CD4-positive, alpha-beta T cell treated with Interleukin-15 for 1 hour (primary cell): ENCODE measurements at regions not wholly inside any gene's neighbourhood (a gene's known extent, or its start where the extent isn't known, plus 50 kb on each side); places are given as distances from the start of the nearest gene placed in this dataset.
"Not testable (repeated sequence)": the region's sequence is repeated elsewhere in the genome, so short reads cannot be mapped to it uniquely, and the experiment has no call there.

Experiments
- DNase-seq: peaks from one replicate; pipeline ENCODE4 v3.0.0-alpha.2; 2020

DNA sequence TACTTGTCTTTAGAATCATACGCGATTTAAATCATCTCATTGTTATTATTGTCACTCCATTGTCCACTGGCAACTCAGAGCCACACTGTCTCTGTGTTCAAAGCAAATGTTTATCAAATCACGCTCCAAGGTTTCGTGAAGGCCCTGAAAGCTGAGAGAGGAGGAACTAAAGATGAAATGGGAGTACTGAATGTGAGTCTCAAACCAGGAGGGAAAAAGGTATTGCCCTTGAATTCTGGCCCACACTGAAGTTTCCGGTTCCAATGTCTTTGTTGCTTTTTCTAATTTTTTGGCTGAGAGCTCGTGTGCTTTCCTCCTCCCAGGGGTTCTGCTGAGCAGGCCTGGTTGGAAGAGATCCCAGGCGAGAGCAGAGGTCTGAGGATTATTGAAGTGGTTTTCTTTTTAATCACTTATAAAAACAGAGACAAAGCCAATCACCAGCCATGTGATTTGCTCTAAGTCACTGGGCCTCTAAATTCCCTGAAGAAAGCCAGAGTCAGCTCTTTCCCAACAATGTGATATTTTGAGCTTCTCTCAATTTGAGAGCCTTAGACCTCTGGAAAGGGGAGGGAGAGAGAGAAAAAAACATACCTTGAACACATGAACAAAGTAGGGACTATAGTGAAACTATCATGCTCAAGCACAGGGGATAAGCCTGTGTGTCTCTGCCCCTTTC lies 420.8 kb upstream of the GRAMD2B start:
- DNase-seq = no peak

DNA sequence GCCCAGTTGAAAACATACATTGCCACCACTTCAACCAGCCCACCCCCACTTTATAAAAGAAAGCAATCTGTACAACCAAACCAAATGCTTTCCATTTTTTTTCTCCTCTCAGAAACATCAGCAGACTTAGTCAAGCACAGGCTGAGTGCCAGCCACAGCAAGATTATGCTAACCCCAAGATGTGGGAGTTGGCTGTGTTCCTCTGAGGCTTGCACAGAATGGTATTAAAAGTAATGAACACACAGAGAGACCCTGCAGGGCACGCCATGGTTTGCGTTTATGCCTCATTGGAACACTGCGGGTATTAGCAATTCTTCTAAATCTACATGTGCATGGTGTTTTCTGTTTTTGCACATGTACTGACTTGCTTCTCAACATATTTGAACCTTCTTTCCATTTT lies 419.9 kb upstream of the GRAMD2B start:
- no peak for DNase-seq

DNA sequence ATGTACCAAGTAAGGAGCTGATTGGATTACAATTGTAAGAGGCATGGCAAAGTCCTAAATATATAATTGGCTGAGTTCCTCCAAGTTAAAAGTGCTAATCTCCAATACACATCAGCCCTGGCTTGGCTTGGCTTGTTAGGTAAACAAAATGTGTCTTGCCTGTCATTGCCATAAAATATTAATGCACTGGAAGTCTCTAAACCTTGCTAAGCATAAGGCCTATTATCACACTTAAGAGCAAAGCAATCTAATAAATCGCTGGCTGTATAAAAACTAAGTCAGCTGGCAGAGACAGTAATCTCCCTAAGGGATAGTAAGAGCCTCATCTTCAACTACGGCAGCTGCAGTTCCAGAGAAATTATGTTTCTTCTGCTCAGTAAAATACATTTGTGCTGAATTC lies 418.6 kb upstream of the GRAMD2B start:
- no peak for DNase-seq

DNA sequence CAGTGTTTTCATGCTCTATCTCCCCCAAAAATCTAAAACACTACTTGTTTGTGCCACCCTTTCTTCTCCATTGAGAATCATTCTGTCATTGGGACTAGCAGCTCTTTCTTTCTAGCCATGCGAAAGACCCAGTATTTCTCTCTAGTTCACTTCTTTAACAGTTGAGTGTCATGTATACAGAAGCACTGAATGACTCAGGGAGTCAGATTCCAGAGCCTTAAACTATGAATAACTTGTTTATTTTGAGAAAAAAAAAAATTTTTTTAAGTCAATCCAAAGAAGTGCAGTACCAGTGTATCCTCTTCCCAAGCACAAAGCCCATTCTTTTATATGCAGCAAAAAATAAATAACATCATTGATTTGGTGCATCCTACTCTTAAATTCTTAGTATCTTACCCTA lies 415.4 kb upstream of the GRAMD2B start:
- no peak for DNase-seq

GRCh38 chr5:126009566-126009965 lies 413.6 kb upstream of the GRAMD2B start:
- no peak for DNase-seq

- not testable (repeated sequence) for DNase-seq
Measured at GRCh38 chr5:126011526-126011925, 411.7 kb upstream of the GRAMD2B start.

GRCh38 chr5:126014676-126015075 lies 408.5 kb upstream of the GRAMD2B start:
- DNase-seq = no peak

- no peak for DNase-seq
Measured at GRCh38 chr5:126015235-126016181, 407.7 kb upstream of the GRAMD2B start.

GRCh38 chr5:126016256-126016655 lies 407.0 kb upstream of the GRAMD2B start:
- no peak for DNase-seq

GRCh38 chr5:126017096-126017495 lies 406.1 kb upstream of the GRAMD2B start:
- no peak for DNase-seq

- no peak for DNase-seq
Measured at GRCh38 chr5:126020770-126021169, 402.4 kb upstream of the GRAMD2B start.

- DNase-seq = no peak
Measured at GRCh38 chr5:126023994-126024441, 399.2 kb upstream of the GRAMD2B start.

DNA sequence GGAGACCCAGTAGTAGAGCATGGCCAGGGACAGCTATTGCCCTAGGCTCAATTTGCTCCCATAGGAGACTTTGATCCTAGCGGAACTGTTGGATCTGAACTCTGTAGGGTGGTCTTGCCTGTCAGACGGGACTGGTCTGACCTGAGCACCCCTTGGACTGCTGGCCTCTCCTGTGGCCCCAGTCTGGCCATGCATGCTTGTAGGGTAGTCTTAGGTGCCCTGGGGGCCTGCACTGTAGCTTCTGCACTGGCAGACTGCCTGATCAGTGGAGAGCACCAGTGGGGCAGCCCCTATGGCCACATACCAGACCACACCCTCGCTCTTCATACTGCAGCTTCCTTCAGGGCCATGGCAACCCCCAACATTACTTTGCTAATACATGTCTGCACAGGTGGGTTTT lies 396.1 kb upstream of the GRAMD2B start:
- no peak for DNase-seq

DNA sequence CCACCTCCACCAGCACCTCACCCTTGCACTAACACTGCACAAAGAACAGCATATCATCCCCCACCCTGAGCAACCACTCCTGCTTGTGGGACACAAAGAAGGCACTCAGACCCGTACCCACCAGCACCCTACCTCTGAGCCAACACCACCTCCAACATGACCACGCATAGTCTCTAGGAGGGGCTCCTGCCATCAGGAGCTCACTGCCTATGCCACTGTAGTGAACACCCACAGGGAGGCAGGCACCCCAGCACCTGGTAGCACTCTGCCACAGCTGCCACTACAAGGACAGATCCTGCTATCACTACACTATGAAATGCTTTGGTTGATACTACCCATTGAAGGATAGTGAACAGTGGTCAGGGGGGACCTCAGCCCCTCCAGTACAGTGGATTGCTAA lies 395.6 kb upstream of the GRAMD2B start:
- DNase-seq = no peak

GRCh38 chr5:126028336-126028735 lies 394.9 kb upstream of the GRAMD2B start:
- no peak for DNase-seq

GRCh38 chr5:126029282-126029681 lies 393.9 kb upstream of the GRAMD2B start:
- DNase-seq = not testable (repeated sequence)

- DNase-seq = no peak
Measured at GRCh38 chr5:126030698-126031097, 392.5 kb upstream of the GRAMD2B start.

GRCh38 chr5:126031989-126032716 lies 391.1 kb upstream of the GRAMD2B start:
- no peak for DNase-seq

- no peak for DNase-seq
Measured at GRCh38 chr5:126043688-126044087, 379.5 kb upstream of the GRAMD2B start.

DNA sequence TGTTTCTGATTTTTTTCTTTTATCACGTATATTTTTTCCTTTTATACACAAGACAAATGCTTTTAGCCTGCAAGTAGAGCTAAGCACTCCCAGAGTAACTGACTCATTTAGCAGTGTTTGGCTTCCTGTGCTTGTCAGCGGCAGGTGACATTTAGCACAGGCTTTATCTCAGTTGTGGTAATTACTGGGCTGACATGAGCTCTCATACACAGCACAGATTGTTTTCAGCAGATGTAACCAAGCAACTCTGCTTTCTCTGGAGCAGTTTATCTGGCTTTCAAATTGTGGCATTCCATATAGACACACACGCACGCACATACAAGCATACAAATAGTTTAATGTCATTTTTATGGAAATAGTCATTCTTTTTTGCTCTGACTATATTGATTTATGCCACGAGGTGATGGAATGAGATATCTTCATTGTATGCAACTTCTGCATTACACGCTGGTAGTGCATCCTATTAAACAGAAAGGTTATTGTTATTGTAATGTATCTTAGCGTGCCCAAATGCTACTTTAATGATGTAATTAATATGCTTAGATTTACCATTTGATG lies 379.0 kb upstream of the GRAMD2B start:
- no peak for DNase-seq

GRCh38 chr5:126044931-126045565 lies 378.2 kb upstream of the GRAMD2B start:
- no peak for DNase-seq

DNA sequence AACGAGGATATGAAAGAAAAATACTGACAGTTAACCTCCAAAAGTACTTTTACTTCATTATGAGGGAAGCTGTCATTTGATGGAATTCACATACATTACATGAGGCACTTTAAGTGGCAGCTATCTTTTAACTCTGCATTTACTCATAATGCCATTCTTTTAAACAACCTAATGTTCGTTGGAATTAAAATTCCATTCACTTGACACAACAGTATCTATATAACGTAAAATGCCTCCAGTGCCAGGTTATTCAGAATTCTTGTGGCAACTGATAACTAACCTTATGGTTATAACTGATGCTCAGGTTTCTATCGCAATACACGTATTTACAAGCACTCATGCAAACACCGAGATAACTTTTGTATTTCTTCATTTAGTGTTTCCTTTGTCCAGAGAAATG lies 376.9 kb upstream of the GRAMD2B start:
- no peak for DNase-seq
